ENCODE measurements at regions not wholly inside any gene's neighbourhood (a gene's known extent, or its start where the extent isn't known, plus 50 kb on each side); places are given as distances from the start of the nearest gene placed in this dataset.

GRCh38 chr17:63153488-63153887 is 187.5 kb downstream of the TANC2 start:
- Histone ChIP-seq H4K20me1 (ENCODE audit: insufficient read depth, low read length) (no peaks in the 10 kb centered on the region), H3K4me3 (ENCODE audit: low read depth, low read length, poor library complexity, severe bottlenecking) (no peak overlapping the region), H3K27me3 (ENCODE audit: insufficient read depth, low read length) (no peaks in the 10 kb centered on the region), H3K36me3 (ENCODE audit: insufficient read depth, low read length) (no peaks in the 10 kb centered on the region), H3K27ac (ENCODE audit: low read depth, low read length, poor library complexity, severe bottlenecking) (no peak overlapping the region), H3K4me1 (ENCODE audit: insufficient read depth, low read length, severe bottlenecking) (no peaks in the 10 kb centered on the region), H2AFZ (ENCODE audit: low read length) (no peak overlapping the region), H3K9me2 (ENCODE audit: low read depth, low read length) (no peaks in the 10 kb centered on the region), H3F3A (ENCODE audit: insufficient read depth, low read length) (no peaks in the 10 kb centered on the region), H3K9ac (ENCODE audit: low read length) (no peak overlapping the region), H3K9me3 (ENCODE audit: low read length) (no peaks in the 10 kb centered on the region), H3K4me2 (ENCODE audit: low read length) (no peak overlapping the region), H3K79me2 (ENCODE audit: insufficient read depth, low read length) (no peaks in the 10 kb centered on the region)
- no peak for TF ChIP-seq EZH2 (IDR thresholded peaks at IDR 0.05; ENCODE audit: borderline replicate concordance, low read length)
- TF ChIP-seq, protein P1, sequence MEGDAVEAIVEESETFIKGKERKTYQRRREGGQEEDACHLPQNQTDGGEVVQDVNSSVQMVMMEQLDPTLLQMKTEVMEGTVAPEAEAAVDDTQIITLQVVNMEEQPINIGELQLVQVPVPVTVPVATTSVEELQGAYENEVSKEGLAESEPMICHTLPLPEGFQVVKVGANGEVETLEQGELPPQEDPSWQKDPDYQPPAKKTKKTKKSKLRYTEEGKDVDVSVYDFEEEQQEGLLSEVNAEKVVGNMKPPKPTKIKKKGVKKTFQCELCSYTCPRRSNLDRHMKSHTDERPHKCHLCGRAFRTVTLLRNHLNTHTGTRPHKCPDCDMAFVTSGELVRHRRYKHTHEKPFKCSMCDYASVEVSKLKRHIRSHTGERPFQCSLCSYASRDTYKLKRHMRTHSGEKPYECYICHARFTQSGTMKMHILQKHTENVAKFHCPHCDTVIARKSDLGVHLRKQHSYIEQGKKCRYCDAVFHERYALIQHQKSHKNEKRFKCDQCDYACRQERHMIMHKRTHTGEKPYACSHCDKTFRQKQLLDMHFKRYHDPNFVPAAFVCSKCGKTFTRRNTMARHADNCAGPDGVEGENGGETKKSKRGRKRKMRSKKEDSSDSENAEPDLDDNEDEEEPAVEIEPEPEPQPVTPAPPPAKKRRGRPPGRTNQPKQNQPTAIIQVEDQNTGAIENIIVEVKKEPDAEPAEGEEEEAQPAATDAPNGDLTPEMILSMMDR (IDR thresholded peaks at IDR 0.05; ENCODE audit: low read length): no peak

GRCh38 chr17:63154586-63155244 is 188.7 kb downstream of the TANC2 start:
- Histone ChIP-seq H4K20me1 (ENCODE audit: insufficient read depth, low read length) (no peaks in the 10 kb centered on the region), H3K9ac (ENCODE audit: low read length) (no peak overlapping the region), H3K4me1 (ENCODE audit: insufficient read depth, low read length, severe bottlenecking) (no peaks in the 10 kb centered on the region), H3K27ac (ENCODE audit: low read depth, low read length, poor library complexity, severe bottlenecking) (no peak overlapping the region), H3F3A (ENCODE audit: insufficient read depth, low read length) (no peaks in the 10 kb centered on the region), H3K79me2 (ENCODE audit: insufficient read depth, low read length) (no peaks in the 10 kb centered on the region), H3K36me3 (ENCODE audit: insufficient read depth, low read length) (no peaks in the 10 kb centered on the region), H2AFZ (ENCODE audit: low read length) (no peak overlapping the region), H3K9me3 (ENCODE audit: low read length) (no peaks in the 10 kb centered on the region), H3K27me3 (ENCODE audit: insufficient read depth, low read length) (no peaks in the 10 kb centered on the region), H3K9me2 (ENCODE audit: low read depth, low read length) (no peaks in the 10 kb centered on the region), H3K4me3 (ENCODE audit: low read depth, low read length, poor library complexity, severe bottlenecking) (no peak overlapping the region), H3K4me2 (ENCODE audit: low read length) (no peak overlapping the region)
- no peak for TF ChIP-seq EZH2 (IDR thresholded peaks at IDR 0.05; ENCODE audit: borderline replicate concordance, low read length)
- TF ChIP-seq, protein P1 (IDR thresholded peaks at IDR 0.05; ENCODE audit: low read length): no peak

DNA sequence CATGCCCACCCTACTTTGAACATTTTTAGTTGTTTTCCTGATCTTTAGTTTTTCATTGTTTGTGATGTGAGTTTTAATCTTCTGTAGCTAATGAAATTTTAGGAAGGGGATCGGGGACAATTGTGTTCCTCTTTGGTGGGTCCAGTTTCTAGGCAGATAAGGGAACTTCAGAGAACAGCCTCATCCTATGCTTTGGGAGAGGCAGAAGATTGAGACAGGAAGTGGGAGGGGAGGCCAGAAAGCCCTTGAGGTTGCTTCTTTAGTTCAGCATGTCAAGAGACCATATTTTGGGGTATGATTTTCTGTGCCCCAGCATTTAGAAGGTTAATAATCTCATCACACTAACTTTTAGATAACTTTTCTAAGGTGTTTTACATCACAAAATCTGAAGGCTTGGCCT is 191.0 kb downstream of the TANC2 start:
- H3K27ac ChIP-seq (ENCODE audit: low read depth, low read length, poor library complexity, severe bottlenecking): no peak overlapping the region
- H4K20me1 ChIP-seq (ENCODE audit: insufficient read depth, low read length): no peaks in the 10 kb centered on the region
- no peak overlapping the region for H3K9ac ChIP-seq (ENCODE audit: low read length)
- H2AFZ ChIP-seq (ENCODE audit: low read length): no peak overlapping the region
- no peaks in the 10 kb centered on the region for H3K9me2 ChIP-seq (ENCODE audit: low read depth, low read length)
- H3K27me3 ChIP-seq (ENCODE audit: insufficient read depth, low read length): no peaks in the 10 kb centered on the region
- no peaks in the 10 kb centered on the region for H3F3A ChIP-seq (ENCODE audit: insufficient read depth, low read length)
- TF ChIP-seq, protein P1 (IDR thresholded peaks at IDR 0.05; ENCODE audit: low read length): no peak
- TF ChIP-seq EZH2 (IDR thresholded peaks at IDR 0.05; ENCODE audit: borderline replicate concordance, low read length): no peak
- no peaks in the 10 kb centered on the region for H3K36me3 ChIP-seq (ENCODE audit: insufficient read depth, low read length)
- no peaks in the 10 kb centered on the region for H3K79me2 ChIP-seq (ENCODE audit: insufficient read depth, low read length)
- H3K4me1 ChIP-seq (ENCODE audit: insufficient read depth, low read length, severe bottlenecking): no peaks in the 10 kb centered on the region
- no peak overlapping the region for H3K4me3 ChIP-seq (ENCODE audit: low read depth, low read length, poor library complexity, severe bottlenecking)
- no peak overlapping the region for H3K4me2 ChIP-seq (ENCODE audit: low read length)
- no peaks in the 10 kb centered on the region for H3K9me3 ChIP-seq (ENCODE audit: low read length)
